Mesenchymal stem cell (in vitro differentiated cells and primary cell): ENCODE measurements at regions not wholly inside any gene's neighbourhood (a gene's known extent, or its start where the extent isn't known, plus 50 kb on each side); places are given as distances from the start of the nearest gene placed in this dataset.

Experiments used
- DNase-seq: peaks from one replicate; pipeline ENCODE4 v3.0.0-alpha.2; 2013
- H2AFZ ChIP-seq: one replicate; pipeline ENCODE4 v1.6.1; 2013; ENCODE audit warnings: low read depth, mild to moderate bottlenecking, control low read depth, inconsistent platforms, low read length, moderate library complexity
- H2AK5ac ChIP-seq: 2 replicates; pipeline ENCODE4 v1.6.1; 2013; ENCODE audit warnings: low read length, moderate library complexity, mild to moderate bottlenecking, inconsistent platforms; ENCODE audit not compliant: severe bottlenecking
- H2BK120ac ChIP-seq: one replicate; pipeline ENCODE4 v1.6.1; 2013; ENCODE audit warnings: low read depth, mild to moderate bottlenecking, inconsistent platforms, low read length, moderate library complexity
- H2BK12ac ChIP-seq, 2 experiments: one replicate each; pipeline ENCODE4 v1.6.1; 2013; ENCODE audit warnings: inconsistent platforms in 2 of 2, low read length in 2 of 2, mild to moderate bottlenecking in 2 of 2, moderate library complexity in 2 of 2, control low read depth in 1 of 2
- H2BK15ac ChIP-seq: one replicate; pipeline ENCODE4 v1.6.1; 2013; ENCODE audit warnings: mild to moderate bottlenecking, low read depth, inconsistent platforms; ENCODE audit not compliant: poor library complexity, severe bottlenecking
- H2BK5ac ChIP-seq: 2 replicates; pipeline ENCODE4 v1.6.1; 2013; ENCODE audit warnings: low read depth, mild to moderate bottlenecking, low read length, control low read depth, inconsistent platforms; ENCODE audit not compliant: poor library complexity, severe bottlenecking
- H3K14ac ChIP-seq, 2 experiments: one replicate each; pipeline ENCODE4 v1.6.1; 2013; ENCODE audit warnings: inconsistent platforms in 2 of 2, low read length in 2 of 2, control low read depth in 1 of 2, mild to moderate bottlenecking in 1 of 2, moderate library complexity in 1 of 2
- H3K18ac ChIP-seq, 2 experiments: one replicate each; pipeline ENCODE4 v1.6.1; 2013; ENCODE audit warnings: inconsistent platforms in 2 of 2, low read length in 2 of 2, control low read depth in 1 of 2, low read depth in 1 of 2, mild to moderate bottlenecking in 1 of 2
- H3K23ac ChIP-seq, 2 experiments: one replicate each; pipeline ENCODE4 v1.6.1; 2013; ENCODE audit warnings: inconsistent platforms in 2 of 2, low read length in 2 of 2, mild to moderate bottlenecking in 2 of 2, moderate library complexity in 2 of 2, control low read depth in 1 of 2
- H3K27ac ChIP-seq: 2 replicates; pipeline ENCODE4 v1.5.1; 2013; ENCODE audit warnings: mild to moderate bottlenecking, moderate library complexity, low read length, control low read depth, inconsistent platforms; ENCODE audit not compliant: poor library complexity, severe bottlenecking
- H3K27me3 ChIP-seq, 2 experiments: 2 replicates each; pipeline versions ENCODE4 v1.6.1 to v1.7.0; 2013; ENCODE audit warnings: low read length in 2 of 2, mild to moderate bottlenecking in 2 of 2, moderate library complexity in 2 of 2, control low read depth in 1 of 2, inconsistent platforms in 1 of 2; ENCODE audit not compliant: control insufficient read depth in 1 of 2, insufficient read depth in 1 of 2
- H3K36me3 ChIP-seq, 2 experiments: 2 replicates each; pipeline versions ENCODE4 v1.6.1 to v1.7.0; 2013; ENCODE audit warnings: low read length in 2 of 2, control low read depth in 1 of 2, inconsistent platforms in 1 of 2, low read depth in 1 of 2, mild to moderate bottlenecking in 1 of 2; ENCODE audit not compliant: insufficient read depth in 2 of 2, control insufficient read depth in 1 of 2
- H3K4ac ChIP-seq, 2 experiments: one replicate each; pipeline ENCODE4 v1.6.1; 2013; ENCODE audit warnings: inconsistent platforms in 2 of 2, low read length in 2 of 2, mild to moderate bottlenecking in 2 of 2, moderate library complexity in 2 of 2, control low read depth in 1 of 2, low read depth in 1 of 2
- H3K4me1 ChIP-seq: 2 replicates; pipeline ENCODE4 v1.6.1; 2013; ENCODE audit warnings: low read depth, low read length, control low read depth; ENCODE audit not compliant: control insufficient read depth, insufficient read depth
- H3K4me2 ChIP-seq: 2 replicates; pipeline ENCODE4 v1.6.1; 2013; ENCODE audit warnings: low read length, mild to moderate bottlenecking, inconsistent platforms; ENCODE audit not compliant: poor library complexity, severe bottlenecking
- H3K4me3 ChIP-seq, 2 experiments: 2 replicates each; pipeline versions ENCODE4 v1.5.1 to v1.7.0; 2013; ENCODE audit warnings: low read length in 2 of 2, mild to moderate bottlenecking in 2 of 2, control low read depth in 1 of 2, low read depth in 1 of 2; ENCODE audit not compliant: insufficient read depth in 1 of 2
- H3K79me1 ChIP-seq: replicated peaks from 2 replicates; pipeline ENCODE4 v1.6.1; 2013; ENCODE audit warnings: mild to moderate bottlenecking, control low read depth, low read length, inconsistent platforms; ENCODE audit not compliant: poor library complexity, severe bottlenecking
- H3K9ac ChIP-seq: 2 replicates; pipeline ENCODE4 v1.7.0; 2013; ENCODE audit warnings: mild to moderate bottlenecking, low read length, moderate library complexity
- H3K9me3 ChIP-seq: 2 replicates; pipeline ENCODE4 v1.7.0; 2013; ENCODE audit warnings: mild to moderate bottlenecking, low read length; ENCODE audit not compliant: control insufficient read depth
- H4K8ac ChIP-seq: one replicate; pipeline ENCODE4 v1.6.1; 2013; ENCODE audit warnings: inconsistent platforms, mild to moderate bottlenecking, low read length, moderate library complexity
- H4K91ac ChIP-seq: one replicate; pipeline ENCODE4 v1.6.1; 2013; ENCODE audit warnings: mild to moderate bottlenecking, low read length, inconsistent platforms
- WGBS: methylation state at CpG from one replicate; pipeline ENCODE4 v1.1.7; 2013; ENCODE audit warnings: mixed read lengths; 5-methylcytosine and 5-hydroxymethylcytosine counted together

DNA sequence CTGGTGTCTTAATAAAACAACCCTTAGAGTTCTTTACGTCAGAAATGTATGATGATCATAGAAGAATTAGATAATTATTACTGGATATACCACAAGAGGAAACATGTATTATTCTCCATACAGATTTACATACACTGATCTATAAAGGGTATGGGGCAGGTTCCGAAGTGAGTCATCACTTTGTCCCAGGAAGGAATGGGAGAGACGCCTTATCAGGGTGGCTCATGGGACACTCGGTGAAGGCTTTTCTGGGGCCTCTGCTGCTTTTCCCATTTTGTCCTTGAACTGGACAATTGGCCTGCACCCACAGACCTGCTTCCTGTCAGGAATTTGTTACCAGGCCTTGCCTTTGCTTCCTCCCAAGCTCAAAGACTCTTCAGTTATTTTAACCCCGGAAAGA, 233.8 kb upstream of the RUNX1 start:
- H3K4me3 ChIP-seq = no peak overlapping the region
- no peak overlapping the region for H2BK5ac ChIP-seq
- no peak overlapping the region for H3K14ac ChIP-seq
- no peak overlapping the region for H3K4ac ChIP-seq
- H2BK15ac ChIP-seq = no peak overlapping the region
- H2BK12ac ChIP-seq = no peak overlapping the region
- H2BK120ac ChIP-seq = no peak overlapping the region
- H3K4me1 ChIP-seq = peaks cover 1% of the 10 kb centered on the region
- no peaks in the 10 kb centered on the region for H3K27me3 ChIP-seq
- no peak for DNase-seq
- H4K8ac ChIP-seq = no peak overlapping the region
- no peak overlapping the region for H3K9ac ChIP-seq
- WGBS = 85% methylated on average over 4 of the region's 5 CpGs
- H3K9me3 ChIP-seq = peaks cover 7% of the 10 kb centered on the region
- H4K91ac ChIP-seq = no peak overlapping the region
- H3K27ac ChIP-seq = no peak overlapping the region
- H3K79me1 ChIP-seq = no peaks in the 10 kb centered on the region
- H3K4me2 ChIP-seq = no peak overlapping the region
- no peaks in the 10 kb centered on the region for H3K36me3 ChIP-seq
- H2AFZ ChIP-seq = no peak overlapping the region
- no peak overlapping the region for H3K23ac ChIP-seq
- H2AK5ac ChIP-seq = no peak overlapping the region
- H3K18ac ChIP-seq = no peak overlapping the region

GRCh38 chr21:35281956-35282355, 232.9 kb upstream of the RUNX1 start:
- H3K4me1 ChIP-seq = peaks cover 1% of the 10 kb centered on the region
- H3K79me1 ChIP-seq = no peaks in the 10 kb centered on the region
- no peak overlapping the region for H3K18ac ChIP-seq
- H3K4me3 ChIP-seq = no peak overlapping the region
- H2BK120ac ChIP-seq = no peak overlapping the region
- H3K9me3 ChIP-seq = no peaks in the 10 kb centered on the region
- no peaks in the 10 kb centered on the region for H3K27me3 ChIP-seq
- H3K4me2 ChIP-seq = no peak overlapping the region
- DNase-seq = no peak
- no peak overlapping the region for H2AK5ac ChIP-seq
- no peak overlapping the region for H3K9ac ChIP-seq
- no peak overlapping the region for H3K14ac ChIP-seq
- no peak overlapping the region for H2BK5ac ChIP-seq
- no peak overlapping the region for H2AFZ ChIP-seq
- no peak overlapping the region for H3K23ac ChIP-seq
- 88% methylated on average over 3 of the region's 3 CpGs for WGBS
- H3K36me3 ChIP-seq = no peaks in the 10 kb centered on the region
- no peak overlapping the region for H2BK12ac ChIP-seq
- H4K91ac ChIP-seq = no peak overlapping the region
- H3K27ac ChIP-seq = no peak overlapping the region
- no peak overlapping the region for H2BK15ac ChIP-seq
- H4K8ac ChIP-seq = no peak overlapping the region
- H3K4ac ChIP-seq = no peak overlapping the region

GRCh38 chr21:35280231-35280630, 231.1 kb upstream of the RUNX1 start:
- no peak overlapping the region for H2BK5ac ChIP-seq
- H3K36me3 ChIP-seq = no peaks in the 10 kb centered on the region
- H2AFZ ChIP-seq = no peak overlapping the region
- H4K91ac ChIP-seq = no peak overlapping the region
- no peaks in the 10 kb centered on the region for H3K9me3 ChIP-seq
- no peak overlapping the region for H3K9ac ChIP-seq
- H2BK15ac ChIP-seq = no peak overlapping the region
- H2BK12ac ChIP-seq = no peak overlapping the region
- H2AK5ac ChIP-seq = no peak overlapping the region
- H3K23ac ChIP-seq = no peak overlapping the region
- no peak overlapping the region for H3K14ac ChIP-seq
- no peak overlapping the region for H3K4me3 ChIP-seq
- H3K4me1 ChIP-seq = peaks cover 1% of the 10 kb centered on the region
- no peak for DNase-seq
- no peaks in the 10 kb centered on the region for H3K27me3 ChIP-seq
- no peak overlapping the region for H2BK120ac ChIP-seq
- H3K4ac ChIP-seq = no peak overlapping the region
- H3K27ac ChIP-seq = no peak overlapping the region
- H3K4me2 ChIP-seq = no peak overlapping the region
- no peaks in the 10 kb centered on the region for H3K79me1 ChIP-seq
- no peak overlapping the region for H4K8ac ChIP-seq
- no peak overlapping the region for H3K18ac ChIP-seq

DNA sequence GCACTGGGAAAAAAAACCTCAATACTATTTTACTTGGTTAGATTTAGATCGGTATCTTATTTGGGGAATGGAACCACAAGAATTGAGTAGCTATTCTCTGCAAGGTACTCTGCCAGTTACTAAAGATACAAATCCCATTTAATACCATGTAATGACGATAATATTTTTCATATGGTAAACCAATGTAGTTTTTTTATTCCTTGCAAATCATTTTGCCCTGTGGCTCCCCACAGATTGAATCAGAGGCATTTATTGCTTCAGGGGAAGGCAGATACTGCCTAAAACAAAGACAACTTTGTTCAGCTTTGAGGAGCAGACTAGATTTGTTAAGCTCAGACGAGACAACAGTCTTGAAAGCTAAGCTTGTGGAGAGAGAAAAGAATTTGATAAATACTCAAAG, 226.7 kb upstream of the RUNX1 start:
- no peak overlapping the region for H3K4me2 ChIP-seq
- no peak overlapping the region for H3K4ac ChIP-seq
- H2BK5ac ChIP-seq = no peak overlapping the region
- H4K91ac ChIP-seq = no peak overlapping the region
- no peaks in the 10 kb centered on the region for H3K27me3 ChIP-seq
- no peak overlapping the region for H2AK5ac ChIP-seq
- H3K79me1 ChIP-seq = no peaks in the 10 kb centered on the region
- no peak overlapping the region for H2AFZ ChIP-seq
- H3K4me3 ChIP-seq = no peak overlapping the region
- no peak overlapping the region for H3K9ac ChIP-seq
- no peaks in the 10 kb centered on the region for H3K4me1 ChIP-seq
- H3K27ac ChIP-seq = no peak overlapping the region
- DNase-seq = no peak
- no peaks in the 10 kb centered on the region for H3K36me3 ChIP-seq
- H3K9me3 ChIP-seq = no peaks in the 10 kb centered on the region
- no peak overlapping the region for H2BK15ac ChIP-seq
- no peak overlapping the region for H3K14ac ChIP-seq
- H3K23ac ChIP-seq = no peak overlapping the region
- no peak overlapping the region for H2BK12ac ChIP-seq
- no peak overlapping the region for H2BK120ac ChIP-seq
- H3K18ac ChIP-seq = no peak overlapping the region
- WGBS = 90% methylated on average over 2 of the region's 3 CpGs
- no peak overlapping the region for H4K8ac ChIP-seq
